NCI-H69 (cell line): ENCODE measurements at regions not wholly inside any gene's neighbourhood (a gene's known extent, or its start where the extent isn't known, plus 50 kb on each side); places are given as distances from the start of the nearest gene placed in this dataset.
A peak's percentile ranks its signal among the peaks of the same experiment; 100 is the strongest.

Source experiments
- DNase-seq: peaks from one replicate; lab custom pipeline; 2025; lab: John Stamatoyannopoulos, UW

DNA sequence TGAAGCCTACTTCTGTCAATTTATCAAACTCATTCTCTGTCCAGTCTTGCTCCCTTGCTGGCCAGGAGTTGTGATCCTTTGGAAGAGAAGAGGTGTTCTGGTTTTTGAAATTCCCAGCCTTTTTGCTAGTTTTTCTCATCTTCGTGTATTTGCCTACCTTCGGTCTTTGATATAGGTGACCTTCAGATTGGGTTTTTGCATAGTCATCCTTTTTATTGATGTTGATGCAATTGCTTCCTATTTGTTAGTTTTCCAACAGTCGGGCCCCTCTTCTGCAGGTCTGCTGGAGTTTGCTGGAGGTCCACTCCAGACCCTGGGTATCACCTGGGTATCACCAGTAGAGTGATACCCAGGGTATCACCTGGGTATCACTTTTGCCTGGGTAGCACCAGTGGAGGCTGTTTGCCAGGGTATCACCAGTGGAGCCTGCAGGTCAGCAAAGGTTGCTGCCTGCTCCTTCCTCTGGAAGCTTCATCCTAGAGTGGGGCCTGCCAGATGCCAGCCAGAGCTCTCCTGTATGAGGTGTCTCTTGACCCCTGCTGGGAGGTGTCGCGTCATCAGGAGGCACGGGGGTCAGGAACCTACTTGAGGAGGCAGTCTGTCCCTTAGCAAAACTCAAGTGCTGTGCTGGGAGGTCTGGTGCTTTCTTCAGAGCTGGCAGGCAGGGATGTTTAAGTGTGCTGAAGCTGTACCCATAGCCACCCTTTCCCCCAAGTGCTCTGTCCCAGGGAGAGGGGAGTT lies 684.2 kb downstream of the PCDH18 start:
- DNase-seq, result no peak

DNA sequence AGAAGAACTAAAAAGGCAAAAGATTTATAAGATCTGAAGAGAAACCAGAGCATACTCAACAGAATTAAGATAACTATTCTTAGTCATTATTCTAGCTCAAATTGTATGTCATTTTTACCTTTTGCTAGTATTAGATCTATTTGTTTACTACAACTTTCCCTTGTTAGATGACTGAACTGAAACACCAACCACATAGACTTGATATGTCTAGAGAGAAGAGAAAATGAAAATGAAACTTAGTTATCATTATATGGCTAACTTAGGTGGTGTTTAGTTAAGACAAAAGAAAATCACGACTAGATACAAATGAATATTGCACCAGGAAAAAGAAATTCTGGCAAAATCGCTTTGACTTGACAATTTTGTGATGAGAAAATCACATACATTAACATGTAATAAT lies 690.8 kb downstream of the PCDH18 start:
- DNase-seq, result no peak

DNA sequence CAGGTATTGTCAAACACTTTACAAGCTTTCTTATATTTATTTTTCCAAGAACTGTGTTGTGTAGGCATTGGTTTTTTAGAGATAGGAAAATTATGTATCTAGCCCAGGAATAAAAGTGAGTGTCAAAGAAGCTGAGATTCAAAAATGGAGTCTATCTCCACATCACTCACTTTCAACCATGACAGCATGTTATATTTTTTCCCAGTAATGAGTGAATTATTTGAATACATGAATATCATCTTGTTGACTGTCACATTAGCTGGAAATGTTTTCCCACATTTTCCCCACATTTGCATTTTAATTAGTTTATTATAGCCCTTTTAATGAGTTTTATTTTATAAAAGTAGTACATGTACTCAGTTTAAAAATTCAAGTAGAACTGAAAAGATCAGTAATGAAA lies 693.7 kb downstream of the PCDH18 start:
- DNase-seq, result no peak

DNA sequence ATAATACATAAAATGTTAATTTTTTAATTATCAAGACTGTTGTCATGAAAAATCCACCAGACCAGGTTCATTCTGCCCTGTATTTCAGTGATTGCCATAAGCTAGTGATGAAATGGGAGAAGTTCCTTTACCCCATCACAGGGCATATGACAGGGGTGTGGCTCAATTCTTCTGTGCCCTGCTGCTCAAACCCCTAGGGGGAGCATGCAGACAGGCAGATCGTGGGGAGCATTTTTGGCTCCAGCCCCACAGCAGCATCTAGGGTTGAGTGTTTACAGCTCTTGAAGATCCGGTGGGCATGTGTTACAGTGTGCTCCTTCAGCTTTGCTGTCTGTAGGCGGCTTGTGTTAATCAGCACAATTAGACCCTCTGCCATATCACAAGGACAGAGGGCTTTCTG lies 700.7 kb downstream of the PCDH18 start:
- peak; percentile 37 for DNase-seq

DNA sequence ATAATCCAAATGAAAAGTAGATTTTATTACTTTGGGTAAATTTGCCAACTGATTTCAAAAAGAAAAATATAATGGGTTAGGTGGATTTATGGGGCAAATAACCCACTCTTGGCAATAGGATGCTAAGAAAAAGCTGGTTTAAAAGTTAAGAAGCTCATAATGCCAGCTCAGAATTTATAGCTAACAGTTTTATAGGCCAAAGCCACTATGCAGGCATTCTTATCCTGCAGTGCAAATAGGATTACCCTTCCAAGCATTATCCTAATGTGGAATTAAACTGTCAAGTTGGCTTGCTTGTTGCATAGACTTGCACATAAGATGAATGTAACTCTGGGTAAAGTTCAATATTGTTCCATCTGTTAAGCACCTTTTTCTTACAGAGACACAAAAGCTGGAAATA lies 703.0 kb downstream of the PCDH18 start:
- peak; percentile 13 for DNase-seq

DNA sequence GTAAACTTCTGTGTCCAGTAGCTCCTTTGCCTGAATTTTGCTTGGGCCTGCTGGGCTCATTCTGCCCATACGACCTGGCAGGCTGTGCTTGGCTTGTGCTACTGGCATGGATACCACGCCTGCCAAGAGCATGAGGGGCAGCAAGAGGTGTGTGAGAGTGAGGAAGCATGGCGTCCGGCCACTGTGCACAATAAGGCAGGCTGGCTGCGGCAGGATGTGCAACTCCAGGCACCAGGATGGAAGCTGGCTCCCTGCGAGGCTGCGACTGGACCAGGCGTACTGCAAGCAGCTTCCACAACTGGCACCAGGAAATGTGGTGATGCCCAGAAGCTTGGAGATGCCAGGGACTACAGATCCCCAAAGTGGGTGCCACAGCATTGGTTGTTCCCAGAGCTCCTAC lies 709.3 kb downstream of the PCDH18 start:
- no peak for DNase-seq

DNA sequence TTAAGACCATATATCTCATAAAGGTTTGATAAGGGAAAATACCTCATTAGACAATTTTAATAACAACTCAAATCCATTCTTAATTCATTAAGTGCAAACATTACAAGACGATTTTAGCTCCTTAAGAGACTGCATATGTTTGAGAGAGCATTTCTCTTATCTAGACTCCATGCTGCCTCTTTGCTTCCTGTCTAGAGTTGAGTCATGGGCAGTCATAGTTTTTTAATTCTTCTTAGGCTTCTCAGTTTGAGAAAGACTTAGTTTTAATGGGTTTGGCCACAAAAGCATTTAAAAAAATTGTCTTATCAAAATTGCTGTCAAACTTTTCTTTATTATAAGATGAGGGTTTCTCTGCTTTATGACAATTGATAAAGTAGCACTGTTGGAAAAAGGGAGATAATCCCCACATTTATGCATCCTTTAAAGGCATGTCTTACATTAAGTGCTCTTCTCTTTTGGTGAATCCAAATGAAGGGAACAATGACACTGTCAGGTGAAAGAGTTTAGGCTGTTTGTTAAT lies 713.4 kb downstream of the PCDH18 start:
- DNase-seq, result peak; percentile 5

DNA sequence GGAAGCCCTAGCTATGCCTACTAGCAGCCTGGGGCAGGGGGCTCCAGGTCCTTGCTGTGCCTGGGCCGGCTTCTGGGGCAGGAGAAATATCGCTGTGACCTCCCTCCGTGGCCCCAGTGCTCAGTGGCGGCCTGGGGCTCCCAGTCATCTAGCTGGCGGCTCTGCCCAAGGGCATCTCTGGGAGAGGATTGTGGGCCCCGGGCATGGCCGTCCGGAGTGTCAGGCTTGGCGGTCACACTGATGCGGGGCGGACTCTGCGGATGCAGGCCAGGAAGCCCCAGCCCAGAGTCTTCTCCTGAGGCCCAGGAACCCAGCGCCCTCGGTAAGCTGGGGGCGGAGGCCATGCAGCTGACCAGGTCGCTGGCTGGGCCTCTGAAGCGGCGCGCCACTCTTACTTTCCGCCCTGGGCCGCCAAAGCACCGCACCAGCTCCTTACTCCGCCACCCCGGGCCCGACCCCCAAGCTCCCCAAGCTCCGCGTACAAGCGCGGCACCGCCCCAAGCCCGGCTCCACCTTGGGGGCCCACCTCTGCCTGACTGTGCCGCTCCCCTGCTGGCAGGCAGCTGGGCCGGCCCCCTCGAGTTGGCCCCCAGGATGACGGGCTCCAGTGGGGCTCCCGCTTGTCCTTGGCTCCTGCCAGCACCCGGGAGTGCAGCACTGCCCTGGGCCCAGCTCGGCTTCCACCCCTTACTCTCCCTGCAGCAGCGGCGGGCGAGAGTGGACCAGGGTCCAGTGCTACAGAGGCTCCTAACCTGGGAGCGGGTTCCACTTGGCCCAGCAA lies 720.0 kb downstream of the PCDH18 start:
- DNase-seq, result no peak

DNA sequence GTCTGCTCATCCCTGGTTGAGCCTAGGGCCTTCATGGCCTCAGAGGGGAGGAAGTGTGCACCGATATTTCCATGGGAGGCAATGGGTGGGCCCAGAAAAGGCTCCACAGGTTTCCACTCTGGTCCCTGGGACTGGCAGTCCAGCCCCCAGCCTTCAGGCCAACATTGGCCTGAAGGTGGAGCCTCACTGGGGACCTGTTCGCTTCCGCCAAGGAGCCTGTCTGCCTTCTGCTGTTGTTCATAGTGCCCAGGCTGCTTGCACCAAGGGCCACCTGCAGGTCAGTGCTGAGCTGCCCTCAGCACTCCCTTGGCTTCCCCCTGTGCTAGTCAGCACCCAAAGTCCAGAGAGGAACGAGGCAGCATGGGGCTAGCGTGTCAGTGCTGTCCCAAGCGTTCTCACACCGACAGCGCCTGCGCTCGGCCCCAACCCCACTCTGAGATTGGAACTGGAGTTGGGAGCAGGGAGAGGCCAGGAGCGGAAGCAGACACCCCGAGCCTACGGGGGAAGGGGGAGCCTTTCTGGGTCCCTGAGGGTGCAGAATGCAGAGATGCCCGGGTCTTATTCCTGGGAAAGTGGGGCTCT lies 720.7 kb downstream of the PCDH18 start:
- no peak for DNase-seq

DNA sequence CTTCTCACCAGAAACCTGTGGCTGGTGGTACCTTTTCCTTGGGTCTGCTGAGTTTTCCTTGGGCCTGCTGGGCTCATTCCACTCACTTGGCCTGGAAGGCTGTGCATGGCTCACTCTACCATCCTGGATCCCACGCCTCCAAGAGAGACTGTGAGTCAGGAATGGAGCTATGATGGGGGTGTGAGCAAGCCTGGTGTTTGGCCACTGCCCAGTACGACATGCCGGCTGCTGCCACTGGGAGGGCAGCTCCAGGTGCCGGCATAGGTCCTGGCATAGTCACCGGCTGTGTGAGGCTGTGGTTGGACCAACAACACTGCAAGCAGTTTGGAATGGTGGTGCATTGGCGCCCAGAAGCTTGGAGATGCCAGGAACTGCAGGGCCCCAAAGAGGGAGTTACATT lies 721.7 kb downstream of the PCDH18 start:
- DNase-seq, result no peak

DNA sequence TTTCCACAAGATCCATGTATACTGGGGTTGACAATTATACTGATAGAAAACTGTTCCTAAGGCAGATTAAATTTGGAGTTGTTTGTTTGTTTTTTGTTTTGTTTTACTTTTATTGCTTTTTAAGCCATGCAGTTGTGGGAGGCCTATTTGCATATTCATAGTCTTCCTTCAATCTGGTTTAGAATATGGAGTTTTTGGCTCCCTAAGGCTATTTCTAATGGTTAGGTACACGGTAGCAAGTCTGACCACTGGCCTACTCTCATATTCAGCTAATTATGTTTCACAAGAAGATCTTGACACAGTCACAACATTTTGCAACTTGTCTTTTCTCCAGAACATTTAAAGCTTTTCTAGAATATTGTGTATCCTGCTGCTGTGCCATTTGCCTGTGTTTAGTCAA lies 725.5 kb downstream of the PCDH18 start:
- no peak for DNase-seq

DNA sequence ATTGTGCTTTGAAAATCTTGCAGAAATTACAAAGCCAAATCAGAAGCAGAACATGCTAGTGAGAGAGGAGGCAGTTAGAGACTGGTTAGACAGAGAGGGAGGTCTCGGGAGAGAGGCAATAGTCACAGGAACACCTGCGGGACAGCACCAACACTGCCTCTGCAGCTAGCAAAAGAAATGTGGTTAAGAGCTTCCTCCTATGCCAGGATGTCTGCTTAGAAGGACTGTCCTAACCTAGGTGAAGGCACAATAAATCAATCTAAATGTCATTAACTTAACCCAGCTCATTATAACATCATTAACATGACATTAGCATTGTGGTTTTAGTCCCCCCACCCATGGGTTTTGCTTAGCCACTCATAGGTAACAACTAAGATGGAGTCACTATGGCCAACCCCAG lies 726.7 kb downstream of the PCDH18 start:
- no peak for DNase-seq

DNA sequence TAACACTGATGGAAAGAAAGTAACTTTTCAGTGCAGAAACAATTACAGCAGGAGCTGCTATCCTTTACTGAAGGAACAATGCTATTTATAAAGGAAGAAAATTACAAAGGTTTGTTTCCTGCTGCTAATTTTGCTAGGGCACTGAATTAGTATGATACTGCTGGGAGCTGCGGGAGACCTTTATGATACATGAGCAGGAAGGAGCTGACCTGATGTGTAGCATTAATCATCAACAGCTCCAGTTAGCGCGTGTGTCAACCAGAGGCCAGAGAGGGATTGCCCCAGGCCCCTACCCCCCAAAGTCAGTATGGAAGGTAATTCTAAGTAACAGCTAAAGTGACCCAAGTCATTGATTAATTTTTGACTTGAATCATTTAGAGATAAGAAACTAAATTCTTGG lies 728.9 kb downstream of the PCDH18 start:
- DNase-seq, result peak; percentile 68

DNA sequence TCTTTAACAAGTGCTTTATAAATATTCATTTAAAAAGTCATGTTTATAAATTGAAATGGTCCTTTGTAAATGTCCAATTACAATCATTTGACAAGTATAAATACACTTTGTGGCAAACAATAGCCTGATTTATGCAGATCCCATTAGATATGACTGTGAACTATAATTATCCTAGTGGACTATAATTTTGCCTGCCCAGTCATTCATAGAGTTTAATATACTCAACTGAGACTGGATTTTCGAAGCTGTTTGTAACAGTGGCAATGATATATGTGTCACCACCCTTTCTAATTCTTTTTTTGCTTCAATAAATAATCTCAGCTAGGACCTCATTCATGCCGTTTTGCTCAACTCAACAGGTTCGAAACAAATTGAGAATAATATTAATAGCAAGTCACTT lies 732.0 kb downstream of the PCDH18 start:
- DNase-seq, result peak; percentile 95

DNA sequence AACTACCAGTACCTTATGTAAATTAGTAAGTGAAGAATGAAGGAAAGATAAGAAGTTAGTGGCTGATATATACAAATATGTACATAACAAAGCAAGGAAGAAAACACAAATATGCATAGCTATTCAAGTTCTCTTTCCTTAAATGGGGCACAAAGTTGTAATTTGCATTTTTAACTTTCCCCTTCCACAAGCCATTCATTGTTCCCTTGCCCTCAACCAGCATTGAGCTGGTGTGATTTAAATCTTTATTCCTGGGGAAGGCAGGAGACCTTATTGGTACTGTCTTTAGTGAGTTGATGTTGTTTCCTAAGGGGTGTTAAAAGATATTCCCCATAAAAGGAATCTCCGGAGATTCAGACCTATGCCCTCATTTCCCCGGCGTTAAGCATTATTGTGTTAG lies 735.3 kb downstream of the PCDH18 start:
- no peak for DNase-seq

DNA sequence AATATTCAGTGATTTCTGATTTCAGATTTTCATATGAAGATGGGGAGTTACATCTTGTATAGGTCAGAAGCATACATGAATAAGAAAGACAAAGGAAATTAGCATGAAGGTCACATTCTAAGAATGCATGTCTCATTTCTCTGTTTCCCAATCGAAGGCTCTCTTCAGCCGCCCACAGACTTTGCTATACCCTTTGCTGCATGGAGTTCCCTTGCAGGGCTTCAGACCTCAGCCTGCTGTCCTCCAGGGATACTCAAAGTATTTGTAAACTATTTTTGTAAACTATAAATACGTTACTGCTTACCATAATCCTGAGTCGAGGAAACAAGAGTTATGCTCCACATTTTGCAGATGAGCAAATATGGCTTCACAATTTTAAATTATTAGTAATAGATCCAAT lies 738.4 kb downstream of the PCDH18 start:
- DNase-seq, result no peak

DNA sequence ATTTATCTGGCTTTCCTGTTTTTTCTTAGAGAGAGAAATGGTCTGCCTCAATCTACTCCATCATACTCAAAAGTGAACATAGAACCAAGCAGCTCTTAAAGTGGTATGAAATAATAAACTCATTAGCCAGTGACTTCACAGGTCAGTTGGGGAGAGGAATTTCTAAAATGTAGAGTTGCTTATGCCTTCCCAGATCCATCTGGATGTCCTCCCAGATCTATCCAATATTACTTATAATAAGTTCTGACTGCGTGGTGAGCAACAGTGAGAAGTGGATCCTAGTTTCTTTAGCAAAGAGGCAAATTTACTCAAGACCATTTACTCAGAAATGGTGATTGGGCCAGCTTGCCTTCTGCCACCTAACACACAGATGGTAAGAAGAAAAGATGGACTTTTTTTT lies 748.0 kb downstream of the PCDH18 start:
- no peak for DNase-seq

DNA sequence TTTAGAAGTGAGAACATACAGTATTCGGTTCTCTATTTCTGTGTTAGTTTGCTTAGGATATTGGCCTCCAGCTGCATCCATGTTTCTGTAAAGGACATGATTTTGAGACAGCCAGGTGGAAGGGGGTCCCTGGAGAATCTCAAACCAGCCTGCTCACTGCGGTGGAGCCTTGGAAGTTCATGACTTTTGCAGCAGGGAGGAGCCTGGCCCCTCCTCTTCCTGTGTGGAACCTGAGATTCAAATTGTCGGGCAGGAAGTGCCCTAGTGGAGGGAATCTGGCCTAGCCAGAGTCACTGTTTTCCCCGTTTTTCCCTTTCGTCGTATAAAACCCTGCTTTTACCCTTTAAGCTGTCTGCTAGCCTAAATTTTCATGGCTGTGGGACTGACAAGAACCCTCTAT lies 762.6 kb downstream of the PCDH18 start:
- no peak for DNase-seq

DNA sequence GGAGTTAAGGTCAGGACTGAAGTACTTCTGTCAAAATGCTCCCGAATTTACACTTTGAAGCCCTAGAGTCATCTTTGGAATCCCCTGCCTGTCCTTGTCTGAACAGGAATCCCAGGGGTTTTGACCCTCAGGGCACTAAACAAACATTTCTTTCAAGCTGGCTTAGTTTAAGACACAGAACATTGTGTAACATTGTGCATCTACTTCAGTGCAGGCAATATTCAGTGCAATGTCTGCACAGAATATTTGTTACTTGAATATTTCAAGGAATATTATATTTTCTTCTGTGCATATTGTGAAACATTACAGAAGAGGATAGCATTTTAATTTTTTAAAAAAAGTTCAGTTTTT lies 763.4 kb downstream of the PCDH18 start:
- DNase-seq, result peak; percentile 18

DNA sequence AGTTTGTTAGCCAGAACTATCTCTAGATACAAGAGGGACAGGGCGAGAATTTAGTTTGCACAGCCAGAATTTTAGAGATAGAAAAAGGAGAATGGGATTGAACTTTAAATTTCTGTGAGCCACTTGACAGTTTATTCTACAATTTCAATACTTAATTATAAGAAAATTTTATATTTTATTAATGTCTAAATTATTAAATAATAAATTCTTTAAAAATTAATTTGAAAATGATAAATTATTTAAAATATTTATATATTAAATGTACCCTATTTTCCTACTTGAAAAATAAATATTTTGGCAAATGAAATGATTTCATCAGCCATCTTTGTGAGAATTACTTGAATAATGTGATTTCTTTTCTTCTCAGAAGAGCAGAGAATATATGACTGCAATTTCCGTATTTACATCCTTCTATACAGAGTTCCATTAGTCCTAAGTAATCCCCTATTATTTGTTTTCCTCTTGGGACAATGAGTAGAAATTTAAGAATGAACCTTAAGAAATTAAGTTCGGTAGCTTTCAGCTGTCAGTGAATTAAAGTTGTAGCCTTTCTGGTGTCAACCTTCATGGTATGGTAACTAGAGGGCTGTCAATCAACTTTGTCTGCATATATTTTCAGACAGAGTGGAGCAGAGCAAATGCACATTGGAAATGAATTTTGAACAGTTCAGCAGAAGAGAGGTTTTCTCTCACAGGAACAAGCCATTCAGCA lies 763.9 kb downstream of the PCDH18 start:
- no peak for DNase-seq

DNA sequence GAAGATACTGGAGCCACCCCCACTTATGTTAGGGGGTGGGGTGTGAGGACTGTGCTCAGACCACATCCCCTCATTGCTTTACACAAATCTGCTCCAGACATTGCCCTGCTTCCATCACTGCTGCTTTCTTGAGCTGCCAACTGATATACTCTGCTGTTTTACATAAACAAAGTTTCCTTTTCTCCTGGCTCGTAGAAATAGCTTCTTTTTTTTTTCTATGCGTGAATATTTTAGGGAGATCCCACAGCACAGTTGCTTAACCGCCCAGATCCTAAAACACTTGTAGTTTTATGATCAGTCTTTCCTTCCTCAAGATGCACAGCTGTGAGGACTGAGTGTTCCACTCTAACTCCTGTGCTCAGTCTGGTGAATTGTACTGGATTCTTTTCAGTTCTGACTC lies 768.4 kb downstream of the PCDH18 start:
- no peak for DNase-seq

DNA sequence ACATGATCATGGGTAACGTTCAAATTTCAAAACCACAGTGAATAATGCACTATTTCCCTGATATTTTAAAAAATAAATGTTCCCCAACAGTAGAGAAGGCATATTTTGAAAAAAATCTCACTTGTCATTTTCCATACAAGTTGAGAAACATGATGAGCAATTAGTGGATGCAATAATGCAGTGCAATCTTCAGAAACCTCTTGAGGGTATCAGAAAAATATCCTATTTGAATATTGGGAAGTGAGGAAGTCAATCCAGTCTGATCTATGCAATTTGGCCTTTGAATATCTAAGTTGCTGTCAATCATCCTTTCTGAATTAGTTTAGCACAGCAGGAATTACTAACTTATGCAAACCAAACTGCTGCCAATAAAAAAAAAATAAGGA lies 776.8 kb downstream of the PCDH18 start:
- DNase-seq, result no peak
